ENCODE measurements at regions not wholly inside any gene's neighbourhood (a gene's known extent, or its start where the extent isn't known, plus 50 kb on each side); places are given as distances from the start of the nearest gene placed in this dataset.
A peak's percentile ranks its signal among the peaks of the same experiment; 100 is the strongest.

- H3K4me2 ChIP-seq (ENCODE audit: low read length), result no peak overlapping the region
- H3K27ac ChIP-seq (ENCODE audit: low read depth, low read length), result no peak overlapping the region
- Mint-ChIP-seq H3K27ac (ENCODE audit: unreplicated experiment) (peak overlapping the region; percentile 81), H3K9me3 (ENCODE audit: unreplicated experiment) (no peaks in the 10 kb centered on the region), H3K4me3 (ENCODE audit: unreplicated experiment) (no peak overlapping the region), H3K27me3 (ENCODE audit: low read depth, unreplicated experiment) (no peaks in the 10 kb centered on the region), H3K4me1 (ENCODE audit: low read depth, unreplicated experiment) (peaks cover 14% of the 10 kb centered on the region), H3K36me3 (ENCODE audit: low read depth, unreplicated experiment) (no peaks in the 10 kb centered on the region)
- H3K9me3 ChIP-seq (ENCODE audit: insufficient read depth, low read depth, low read length), result no peaks in the 10 kb centered on the region
- H4K20me1 ChIP-seq (ENCODE audit: insufficient read depth, low read length), result no peaks in the 10 kb centered on the region
- peak; percentile 63 for FAIRE-seq
- no peaks in the 10 kb centered on the region for H3K27me3 ChIP-seq (ENCODE audit: insufficient read depth, low read length)
- no peaks in the 10 kb centered on the region for H3K36me3 ChIP-seq (ENCODE audit: insufficient read depth, low read length)
- H2AFZ ChIP-seq (ENCODE audit: low read depth, low read length), result no peak overlapping the region
- no peaks in the 10 kb centered on the region for H3K79me2 ChIP-seq (ENCODE audit: insufficient read depth, low read length)
- DNase-seq (ENCODE audit: low read depth), result peak; percentile 8
- TF ChIP-seq CTCF (IDR thresholded peaks at IDR 0.05; ENCODE audit: insufficient read depth, low read depth, low read length), result no peak
- no peak for TF ChIP-seq EZH2 (IDR thresholded peaks at IDR 0.05; ENCODE audit: insufficient read depth, low read length)
- H3K9ac ChIP-seq (ENCODE audit: low read length), result no peak overlapping the region
- no peak overlapping the region for H3K4me3 ChIP-seq (ENCODE audit: insufficient read depth, low read depth, low read length)
- no peaks in the 10 kb centered on the region for H3K4me1 ChIP-seq (ENCODE audit: insufficient read depth, low read length)
Observed at GRCh38 chrX:125651426-125651825, 331.8 kb downstream of the TEX13C start.

GRCh38 chrX:125654501-125654900, 334.8 kb downstream of the TEX13C start:
- peaks cover 14% of the 10 kb centered on the region for H3K4me1 Mint-ChIP-seq (ENCODE audit: low read depth, unreplicated experiment)
- H3K9me3 ChIP-seq (ENCODE audit: insufficient read depth, low read depth, low read length), result no peaks in the 10 kb centered on the region
- H3K9me3 Mint-ChIP-seq (ENCODE audit: unreplicated experiment), result no peaks in the 10 kb centered on the region
- H3K27ac ChIP-seq (ENCODE audit: low read depth, low read length), result no peak overlapping the region
- no peak overlapping the region for H3K4me2 ChIP-seq (ENCODE audit: low read length)
- H3K4me3 ChIP-seq (ENCODE audit: insufficient read depth, low read depth, low read length), result no peak overlapping the region
- H4K20me1 ChIP-seq (ENCODE audit: insufficient read depth, low read length), result no peaks in the 10 kb centered on the region
- TF ChIP-seq EZH2 (IDR thresholded peaks at IDR 0.05; ENCODE audit: insufficient read depth, low read length) (no peak), CTCF (IDR thresholded peaks at IDR 0.05; ENCODE audit: insufficient read depth, low read depth, low read length) (no peak)
- H3K79me2 ChIP-seq (ENCODE audit: insufficient read depth, low read length), result no peaks in the 10 kb centered on the region
- no peaks in the 10 kb centered on the region for H3K36me3 Mint-ChIP-seq (ENCODE audit: low read depth, unreplicated experiment)
- H3K9ac ChIP-seq (ENCODE audit: low read length), result no peak overlapping the region
- no peaks in the 10 kb centered on the region for H3K4me1 ChIP-seq (ENCODE audit: insufficient read depth, low read length)
- no peaks in the 10 kb centered on the region for H3K27me3 Mint-ChIP-seq (ENCODE audit: low read depth, unreplicated experiment)
- H3K27me3 ChIP-seq (ENCODE audit: insufficient read depth, low read length), result no peaks in the 10 kb centered on the region
- H3K36me3 ChIP-seq (ENCODE audit: insufficient read depth, low read length), result no peaks in the 10 kb centered on the region
- peak overlapping the region; percentile 91 for H3K27ac Mint-ChIP-seq (ENCODE audit: unreplicated experiment)
- H3K4me3 Mint-ChIP-seq (ENCODE audit: unreplicated experiment), result no peak overlapping the region
- H2AFZ ChIP-seq (ENCODE audit: low read depth, low read length), result no peak overlapping the region
- FAIRE-seq (no peak), DNase-seq (ENCODE audit: low read depth) (no peak)

GRCh38 chrX:125673758-125674157, 354.1 kb downstream of the TEX13C start:
- no peaks in the 10 kb centered on the region for H3K36me3 ChIP-seq (ENCODE audit: insufficient read depth, low read length)
- no peaks in the 10 kb centered on the region for H3K9me3 ChIP-seq (ENCODE audit: insufficient read depth, low read depth, low read length)
- no peak for TF ChIP-seq CTCF (IDR thresholded peaks at IDR 0.05; ENCODE audit: insufficient read depth, low read depth, low read length)
- TF ChIP-seq EZH2 (IDR thresholded peaks at IDR 0.05; ENCODE audit: insufficient read depth, low read length), result no peak
- no peak overlapping the region for H3K4me2 ChIP-seq (ENCODE audit: low read length)
- H4K20me1 ChIP-seq (ENCODE audit: insufficient read depth, low read length), result no peaks in the 10 kb centered on the region
- no peaks in the 10 kb centered on the region for H3K79me2 ChIP-seq (ENCODE audit: insufficient read depth, low read length)
- peaks cover 2% of the 10 kb centered on the region for H3K36me3 Mint-ChIP-seq (ENCODE audit: low read depth, unreplicated experiment)
- H2AFZ ChIP-seq (ENCODE audit: low read depth, low read length), result no peak overlapping the region
- H3K27ac ChIP-seq (ENCODE audit: low read depth, low read length), result no peak overlapping the region
- H3K4me3 Mint-ChIP-seq (ENCODE audit: unreplicated experiment), result no peak overlapping the region
- H3K27me3 Mint-ChIP-seq (ENCODE audit: low read depth, unreplicated experiment), result no peaks in the 10 kb centered on the region
- H3K9me3 Mint-ChIP-seq (ENCODE audit: unreplicated experiment), result peaks cover 3% of the 10 kb centered on the region
- no peak overlapping the region for H3K9ac ChIP-seq (ENCODE audit: low read length)
- DNase-seq (ENCODE audit: low read depth), result no peak
- no peak overlapping the region for H3K4me3 ChIP-seq (ENCODE audit: insufficient read depth, low read depth, low read length)
- H3K4me1 ChIP-seq (ENCODE audit: insufficient read depth, low read length), result no peaks in the 10 kb centered on the region
- no peaks in the 10 kb centered on the region for H3K27me3 ChIP-seq (ENCODE audit: insufficient read depth, low read length)
- no peak overlapping the region for H3K27ac Mint-ChIP-seq (ENCODE audit: unreplicated experiment)
- H3K4me1 Mint-ChIP-seq (ENCODE audit: low read depth, unreplicated experiment), result no peaks in the 10 kb centered on the region
- no peak for FAIRE-seq

Measured in astrocyte (in vitro differentiated cells and primary cell).